Smooth muscle cell (in vitro differentiated cells): ENCODE measurements at regions not wholly inside any gene's neighbourhood (a gene's known extent, or its start where the extent isn't known, plus 50 kb on each side); places are given as distances from the start of the nearest gene placed in this dataset.

Experiments
- DNase-seq: peaks from one replicate; lab custom pipeline; 2025; ENCODE audit not compliant: unreplicated experiment; lab: John Stamatoyannopoulos, UW
- H2AFZ ChIP-seq: fragments of 200-600 bp; sonication (generic); 2 replicates; pipeline ENCODE4 v1.6.0; 2016; ENCODE audit warnings: antibody characterized with exemption, low read depth, mild to moderate bottlenecking
- H3F3A ChIP-seq: fragments of 200-600 bp; sonication (generic); 2 replicates; pipeline ENCODE4 v1.6.0; 2017; ENCODE audit warnings: antibody characterized with exemption, low read depth
- H3K27ac ChIP-seq: fragments of 200-600 bp; sonication (generic); 2 replicates; pipeline ENCODE4 v1.5.1; 2016; ENCODE audit warnings: low read depth, mild to moderate bottlenecking
- H3K27me3 ChIP-seq: fragments of 200-600 bp; sonication (generic); 2 replicates; pipeline ENCODE4 v1.6.1; 2016; ENCODE audit warnings: low read depth, mild to moderate bottlenecking
- H3K36me3 ChIP-seq: fragments of 200-600 bp; sonication (generic); 2 replicates; pipeline ENCODE4 v1.5.1; 2016; ENCODE audit warnings: low read depth
- H3K4me1 ChIP-seq: fragments of 200-600 bp; sonication (generic); 2 replicates; pipeline ENCODE4 v1.5.1; 2016; ENCODE audit warnings: low read depth
- H3K4me2 ChIP-seq: fragments of 200-600 bp; sonication (generic); 2 replicates; pipeline ENCODE4 v1.6.0; 2016; ENCODE audit warnings: mild to moderate bottlenecking
- H3K4me3 ChIP-seq: fragments of 200-600 bp; sonication (generic); 2 replicates; pipeline ENCODE4 v1.5.1; 2016; ENCODE audit warnings: mild to moderate bottlenecking
- H3K79me2 ChIP-seq: fragments of 200-600 bp; sonication (generic); 2 replicates; pipeline ENCODE4 v1.6.0; 2016; ENCODE audit warnings: low read depth, mild to moderate bottlenecking
- H3K9ac ChIP-seq: fragments of 200-600 bp; sonication (generic); 2 replicates; pipeline ENCODE4 v1.6.0; 2016; ENCODE audit warnings: low read depth
- H3K9me3 ChIP-seq: fragments of 200-600 bp; sonication (generic); replicated peaks from 2 replicates; pipeline ENCODE4 v1.5.1; 2016; ENCODE audit warnings: low read depth
- H4K20me1 ChIP-seq: fragments of 200-600 bp; sonication (generic); 2 replicates; pipeline ENCODE4 v1.6.0; 2016; ENCODE audit warnings: low read depth
- CTCF ChIP-seq: fragments of 200-600 bp; sonication (generic); IDR thresholded peaks from 2 replicates; pipeline ENCODE4 v1.5.1; 2017; ENCODE audit warnings: borderline replicate concordance, mild to moderate bottlenecking, antibody characterized with exemption; ENCODE audit not compliant: insufficient read depth, poor library complexity, severe bottlenecking
- WGBS: methylation state at CpG from one replicate; pipeline ENCODE4 v1.1.7; 2016; ENCODE audit warnings: low lambda C conversion rate; 5-methylcytosine and 5-hydroxymethylcytosine counted together

GRCh38 chr18:45291621-45292615 is 323.4 kb upstream of the SLC14A2 start:
- Histone ChIP-seq H3F3A (no peaks in the 10 kb centered on the region), H3K4me1 (no peaks in the 10 kb centered on the region), H3K9ac (peak overlapping the region; percentile 85), H3K4me3 (no peak overlapping the region), H3K79me2 (no peaks in the 10 kb centered on the region), H3K9me3 (no peaks in the 10 kb centered on the region), H3K27ac (peak overlapping the region; percentile 94), H3K27me3 (no peaks in the 10 kb centered on the region), H2AFZ (no peak overlapping the region), H4K20me1 (no peaks in the 10 kb centered on the region), H3K4me2 (peak overlapping the region; percentile 63), H3K36me3 (no peaks in the 10 kb centered on the region)
- no peak for DNase-seq
- no peak for TF ChIP-seq CTCF
- 61% methylated on average over 17 of the region's 17 CpGs for WGBS

GRCh38 chr18:45295388-45295787 is 319.9 kb upstream of the SLC14A2 start:
- no peak for DNase-seq
- H4K20me1 ChIP-seq = no peaks in the 10 kb centered on the region
- H3K4me1 ChIP-seq = no peaks in the 10 kb centered on the region
- H3K9ac ChIP-seq = no peak overlapping the region
- no peaks in the 10 kb centered on the region for H3K36me3 ChIP-seq
- H3F3A ChIP-seq = no peaks in the 10 kb centered on the region
- no peaks in the 10 kb centered on the region for H3K9me3 ChIP-seq
- H3K27ac ChIP-seq = no peak overlapping the region
- H2AFZ ChIP-seq = no peak overlapping the region
- WGBS = 49% methylated on average over 6 of the region's 6 CpGs
- TF ChIP-seq CTCF = no peak
- no peak overlapping the region for H3K4me3 ChIP-seq
- H3K27me3 ChIP-seq = no peaks in the 10 kb centered on the region
- no peak overlapping the region for H3K4me2 ChIP-seq
- H3K79me2 ChIP-seq = no peaks in the 10 kb centered on the region

GRCh38 chr18:45298986-45299385 is 316.3 kb upstream of the SLC14A2 start:
- H4K20me1 ChIP-seq = no peaks in the 10 kb centered on the region
- no peak overlapping the region for H3K27ac ChIP-seq
- no peaks in the 10 kb centered on the region for H3K79me2 ChIP-seq
- 74% methylated on average over 3 of the region's 3 CpGs for WGBS
- H3K27me3 ChIP-seq = no peaks in the 10 kb centered on the region
- no peaks in the 10 kb centered on the region for H3K4me1 ChIP-seq
- no peak overlapping the region for H3K4me3 ChIP-seq
- DNase-seq = no peak
- no peak overlapping the region for H3K4me2 ChIP-seq
- H3K9ac ChIP-seq = no peak overlapping the region
- no peak for TF ChIP-seq CTCF
- H3K36me3 ChIP-seq = no peaks in the 10 kb centered on the region
- no peak overlapping the region for H2AFZ ChIP-seq
- H3K9me3 ChIP-seq = no peaks in the 10 kb centered on the region
- H3F3A ChIP-seq = no peaks in the 10 kb centered on the region
